Activated naive CD4-positive, alpha-beta T cell treated with anti-CD3 and anti-CD28 coated beads for 36 hours (primary cell): ENCODE measurements at regions not wholly inside any gene's neighbourhood (a gene's known extent, or its start where the extent isn't known, plus 50 kb on each side); places are given as distances from the start of the nearest gene placed in this dataset.
A peak's percentile ranks its signal among the peaks of the same experiment; 100 is the strongest.

Experiments
- CTCF ChIA-PET: fragments of 350-600 bp; sonication (Branson Sonifier 250); formaldehyde crosslinking; loops from one replicate; lab custom pipeline; 2021; ENCODE audit warnings: antibody characterized with exemption; lab: Charles Lee
- DNase-seq: peaks from one replicate; pipeline ENCODE4 v3.0.0-alpha.2; 2020
- H3K27ac Mint-ChIP-seq: one replicate; pipeline ENCODE4 v1.8.0; 2021; ENCODE audit warnings: mild to moderate bottlenecking, mixed read lengths
- H3K27me3 Mint-ChIP-seq: one replicate; pipeline ENCODE4 v1.8.0; 2021; ENCODE audit warnings: low read depth, mixed read lengths
- H3K36me3 Mint-ChIP-seq: one replicate; pipeline ENCODE4 v1.8.0; 2021; ENCODE audit warnings: low read depth, mixed read lengths
- H3K4me1 Mint-ChIP-seq: one replicate; pipeline ENCODE4 v1.8.0; 2021; ENCODE audit warnings: low read depth, mixed read lengths
- H3K4me3 Mint-ChIP-seq: one replicate; pipeline ENCODE4 v1.8.0; 2021; ENCODE audit warnings: mild to moderate bottlenecking, moderate library complexity, mixed read lengths
- H3K9me3 Mint-ChIP-seq: one replicate; pipeline ENCODE4 v1.8.0; 2021; ENCODE audit warnings: mixed read lengths
- intact Hi-C: fragments of 100-400 bp; cut with micrococcal nuclease; formaldehyde crosslinking; loops from one replicate; pipeline ENCODE4 v1.15.1; 2023

GRCh38 chr6:87918461-87918941 lies 129.1 kb upstream of the SPACA1 start:
- intact Hi-C loops, result no loop called here
- DNase-seq, result no peak
- H3K27ac Mint-ChIP-seq, result no peak overlapping the region
- CTCF ChIA-PET, result no interaction called here
- H3K27me3 Mint-ChIP-seq, result peaks cover 4% of the 10 kb centered on the region
- no peaks in the 10 kb centered on the region for H3K9me3 Mint-ChIP-seq
- no peaks in the 10 kb centered on the region for H3K4me1 Mint-ChIP-seq
- no peaks in the 10 kb centered on the region for H3K36me3 Mint-ChIP-seq
- no peak overlapping the region for H3K4me3 Mint-ChIP-seq

- no peaks in the 10 kb centered on the region for H3K36me3 Mint-ChIP-seq
- H3K9me3 Mint-ChIP-seq, result no peaks in the 10 kb centered on the region
- no peak overlapping the region for H3K4me3 Mint-ChIP-seq
- intact Hi-C loops, result no loop called here
- no peaks in the 10 kb centered on the region for H3K4me1 Mint-ChIP-seq
- H3K27ac Mint-ChIP-seq, result no peak overlapping the region
- no peak for DNase-seq
- H3K27me3 Mint-ChIP-seq, result peaks cover 4% of the 10 kb centered on the region
- CTCF ChIA-PET, result no interaction called here
Observed at GRCh38 chr6:87917886-87918285, 129.8 kb upstream of the SPACA1 start.

- intact Hi-C loops, result no loop called here
- no peak for DNase-seq
- CTCF ChIA-PET, result no interaction called here
- Mint-ChIP-seq H3K4me1 (no peaks in the 10 kb centered on the region), H3K4me3 (no peak overlapping the region), H3K9me3 (no peaks in the 10 kb centered on the region), H3K27ac (no peak overlapping the region), H3K36me3 (no peaks in the 10 kb centered on the region), H3K27me3 (peaks cover 4% of the 10 kb centered on the region)
Observed at GRCh38 chr6:87916446-87916845, 131.2 kb upstream of the SPACA1 start.

GRCh38 chr6:87914637-87915395 lies 132.8 kb upstream of the SPACA1 start:
- CTCF ChIA-PET, result interaction anchor here (0.6 kb wide), 2 partner anchors 48 to 118 kb away, joined by 3 to 4 read pairs; no protein-coding TSS in a partner anchor
- H3K27ac Mint-ChIP-seq, result no peak overlapping the region

GRCh38 chr6:87913974-87914373 lies 133.7 kb upstream of the SPACA1 start:
- CTCF ChIA-PET, result interaction anchor here (0.6 kb wide), 2 partner anchors 49 to 835 kb away, joined by 3 read pairs; no protein-coding TSS in a partner anchor
- H3K4me3 Mint-ChIP-seq, result no peak overlapping the region

More at GRCh38 chr6:87914637-87915395, 132.8 kb upstream of the SPACA1 start:
- DNase-seq, result no peak
- no peak overlapping the region for H3K4me3 Mint-ChIP-seq
- no peaks in the 10 kb centered on the region for H3K36me3 Mint-ChIP-seq
- H3K9me3 Mint-ChIP-seq, result no peaks in the 10 kb centered on the region
- H3K27me3 Mint-ChIP-seq, result no peaks in the 10 kb centered on the region
- intact Hi-C loops, result no loop called here
- H3K4me1 Mint-ChIP-seq, result no peaks in the 10 kb centered on the region

GRCh38 chr6:87912102-87912501 lies 135.5 kb upstream of the SPACA1 start:
- H3K27me3 Mint-ChIP-seq, result no peaks in the 10 kb centered on the region
- no peak overlapping the region for H3K27ac Mint-ChIP-seq
- no peaks in the 10 kb centered on the region for H3K36me3 Mint-ChIP-seq
- intact Hi-C loops, result no loop called here
- no peaks in the 10 kb centered on the region for H3K9me3 Mint-ChIP-seq
- no peak overlapping the region for H3K4me3 Mint-ChIP-seq
- CTCF ChIA-PET, result interaction anchor here (0.9 kb wide), 1 partner anchor 833 kb away, joined by 4 read pairs; no protein-coding TSS in a partner anchor
- H3K4me1 Mint-ChIP-seq, result peaks cover 22% of the 10 kb centered on the region
- no peak for DNase-seq

More at GRCh38 chr6:87913974-87914373, 133.7 kb upstream of the SPACA1 start:
- Mint-ChIP-seq H3K9me3 (no peaks in the 10 kb centered on the region), H3K27ac (no peak overlapping the region), H3K27me3 (no peaks in the 10 kb centered on the region), H3K4me1 (peaks cover 4% of the 10 kb centered on the region), H3K36me3 (no peaks in the 10 kb centered on the region)
- DNase-seq, result no peak
- intact Hi-C loops, result no loop called here

- H3K9me3 Mint-ChIP-seq, result no peaks in the 10 kb centered on the region
- H3K27ac Mint-ChIP-seq, result no peak overlapping the region
- intact Hi-C loops, result no loop called here
- DNase-seq, result no peak
- peaks cover 4% of the 10 kb centered on the region for H3K27me3 Mint-ChIP-seq
- H3K4me1 Mint-ChIP-seq, result peaks cover 26% of the 10 kb centered on the region
- H3K4me3 Mint-ChIP-seq, result no peak overlapping the region
- CTCF ChIA-PET, result no interaction called here
- H3K36me3 Mint-ChIP-seq, result no peaks in the 10 kb centered on the region
Observed at GRCh38 chr6:87909849-87910248, 137.8 kb upstream of the SPACA1 start.

GRCh38 chr6:87908978-87909811 lies 138.4 kb upstream of the SPACA1 start:
- H3K27ac Mint-ChIP-seq, result no peak overlapping the region

GRCh38 chr6:87907521-87907920 lies 140.1 kb upstream of the SPACA1 start:
- peaks cover 26% of the 10 kb centered on the region for H3K4me1 Mint-ChIP-seq
- intact Hi-C loops, result no loop called here
- H3K27me3 Mint-ChIP-seq, result peaks cover 4% of the 10 kb centered on the region
- no peaks in the 10 kb centered on the region for H3K36me3 Mint-ChIP-seq
- CTCF ChIA-PET, result interaction anchor here (0.6 kb wide), 1 partner anchor 83 kb away, joined by 3 read pairs; no protein-coding TSS in a partner anchor
- H3K9me3 Mint-ChIP-seq, result no peaks in the 10 kb centered on the region
- H3K4me3 Mint-ChIP-seq, result no peak overlapping the region
- peak; percentile 14 for DNase-seq
- no peak overlapping the region for H3K27ac Mint-ChIP-seq

More at GRCh38 chr6:87908978-87909811, 138.4 kb upstream of the SPACA1 start:
- H3K9me3 Mint-ChIP-seq, result no peaks in the 10 kb centered on the region
- no peaks in the 10 kb centered on the region for H3K36me3 Mint-ChIP-seq
- intact Hi-C loops, result no loop called here
- no peak overlapping the region for H3K4me3 Mint-ChIP-seq
- H3K4me1 Mint-ChIP-seq, result peaks cover 26% of the 10 kb centered on the region
- peaks cover 4% of the 10 kb centered on the region for H3K27me3 Mint-ChIP-seq
- CTCF ChIA-PET, result no interaction called here
- DNase-seq, result no peak

- CTCF ChIA-PET, result no interaction called here
- no peaks in the 10 kb centered on the region for H3K36me3 Mint-ChIP-seq
Observed at GRCh38 chr6:87905101-87905641, 142.5 kb upstream of the SPACA1 start.

GRCh38 chr6:87904011-87904410 lies 143.6 kb upstream of the SPACA1 start:
- CTCF ChIA-PET, result no interaction called here
- Mint-ChIP-seq H3K27ac (no peak overlapping the region), H3K9me3 (no peaks in the 10 kb centered on the region), H3K36me3 (no peaks in the 10 kb centered on the region), H3K4me1 (peaks cover 23% of the 10 kb centered on the region), H3K4me3 (no peak overlapping the region), H3K27me3 (peaks cover 4% of the 10 kb centered on the region)
- no peak for DNase-seq
- intact Hi-C loops, result no loop called here

More at GRCh38 chr6:87905101-87905641, 142.5 kb upstream of the SPACA1 start:
- Mint-ChIP-seq H3K9me3 (no peaks in the 10 kb centered on the region), H3K4me1 (peaks cover 26% of the 10 kb centered on the region), H3K27me3 (peaks cover 4% of the 10 kb centered on the region), H3K27ac (no peak overlapping the region), H3K4me3 (no peak overlapping the region)
- intact Hi-C loops, result no loop called here
- no peak for DNase-seq

GRCh38 chr6:87903323-87903722 lies 144.3 kb upstream of the SPACA1 start:
- intact Hi-C loops, result no loop called here
- Mint-ChIP-seq H3K4me3 (no peak overlapping the region), H3K4me1 (peaks cover 16% of the 10 kb centered on the region), H3K27me3 (peaks cover 4% of the 10 kb centered on the region), H3K9me3 (no peaks in the 10 kb centered on the region), H3K36me3 (no peaks in the 10 kb centered on the region), H3K27ac (no peak overlapping the region)
- no peak for DNase-seq
- CTCF ChIA-PET, result no interaction called here
